HG02642 (cell line): ENCODE measurements at regions not wholly inside any gene's neighbourhood (a gene's known extent, or its start where the extent isn't known, plus 50 kb on each side); places are given as distances from the start of the nearest gene placed in this dataset.

Experiments
- ATAC-seq: cut with Tn5 transposase; IDR thresholded peaks from one replicate; pipeline ENCODE4 v1.9.1; 2021; ENCODE audit warnings: mild to moderate bottlenecking; ENCODE audit not compliant: unreplicated experiment, poor library complexity

GRCh38 chr17:73694491-73694890, 50.2 kb upstream of the SDK2 start:
- ATAC-seq, result no peak

- no peak for ATAC-seq
These were observed 50.9 kb upstream of the SDK2 start for GRCh38 chr17:73695035-73695738.

- ATAC-seq, result no peak
These were observed 52.0 kb upstream of the SDK2 start for GRCh38 chr17:73696251-73696650.

GRCh38 chr17:73697872-73698271, 53.6 kb upstream of the SDK2 start:
- ATAC-seq, result no peak

- no peak for ATAC-seq
These were observed 54.7 kb upstream of the SDK2 start for GRCh38 chr17:73698966-73699365.

- ATAC-seq, result no peak
These were observed 57.5 kb upstream of the SDK2 start for GRCh38 chr17:73701701-73702100.

GRCh38 chr17:73703192-73703591, 58.9 kb upstream of the SDK2 start:
- no peak for ATAC-seq

- ATAC-seq, result no peak
These were observed 59.7 kb upstream of the SDK2 start for GRCh38 chr17:73703917-73704316.

- ATAC-seq, result no peak
These were observed 61.3 kb upstream of the SDK2 start for GRCh38 chr17:73705594-73705993.

- ATAC-seq, result no peak
These were observed 62.2 kb upstream of the SDK2 start for GRCh38 chr17:73706428-73706827.

GRCh38 chr17:73706858-73707257, 62.6 kb upstream of the SDK2 start:
- no peak for ATAC-seq

GRCh38 chr17:73707358-73707757, 63.1 kb upstream of the SDK2 start:
- ATAC-seq, result no peak

- no peak for ATAC-seq
These were observed 65.9 kb upstream of the SDK2 start for GRCh38 chr17:73710095-73710592.

GRCh38 chr17:73711184-73711583, 66.9 kb upstream of the SDK2 start:
- no peak for ATAC-seq

GRCh38 chr17:73711916-73712315, 67.7 kb upstream of the SDK2 start:
- ATAC-seq, result no peak

GRCh38 chr17:73713136-73713535, 68.9 kb upstream of the SDK2 start:
- ATAC-seq, result no peak

GRCh38 chr17:73715769-73716168, 71.5 kb upstream of the SDK2 start:
- ATAC-seq, result no peak

GRCh38 chr17:73717690-73718089, 73.4 kb upstream of the SDK2 start:
- no peak for ATAC-seq

GRCh38 chr17:73718362-73718761, 74.1 kb upstream of the SDK2 start:
- ATAC-seq, result no peak

- no peak for ATAC-seq
These were observed 74.7 kb upstream of the SDK2 start for GRCh38 chr17:73718912-73719311.

GRCh38 chr17:73719588-73720071, 75.4 kb upstream of the SDK2 start:
- ATAC-seq, result no peak

- ATAC-seq, result no peak
These were observed 76.1 kb upstream of the SDK2 start for GRCh38 chr17:73720187-73720834.
